ENCODE measurements at regions not wholly inside any gene's neighbourhood (a gene's known extent, or its start where the extent isn't known, plus 50 kb on each side); places are given as distances from the start of the nearest gene placed in this dataset.

DNA sequence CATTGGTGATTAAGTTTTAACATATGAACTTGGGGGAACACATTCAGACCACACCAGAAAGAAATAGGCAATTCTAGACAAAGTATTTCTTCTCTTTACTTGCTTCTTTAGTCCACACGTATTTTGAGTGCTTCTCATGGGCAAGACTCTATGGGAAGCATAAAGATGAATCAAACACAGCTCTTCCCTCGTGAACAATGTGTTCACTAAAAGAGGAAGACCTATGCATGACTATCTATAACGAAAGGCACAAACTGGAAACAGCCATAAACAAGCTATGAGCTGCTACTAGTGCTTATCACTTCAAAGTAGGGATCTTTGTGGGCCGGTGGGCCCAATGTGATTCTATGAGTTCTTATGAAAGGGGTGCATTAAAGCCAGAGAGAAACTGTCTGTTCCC, 53.0 kb upstream of the PRDX6 start:
- no peak for DNase-seq

DNA sequence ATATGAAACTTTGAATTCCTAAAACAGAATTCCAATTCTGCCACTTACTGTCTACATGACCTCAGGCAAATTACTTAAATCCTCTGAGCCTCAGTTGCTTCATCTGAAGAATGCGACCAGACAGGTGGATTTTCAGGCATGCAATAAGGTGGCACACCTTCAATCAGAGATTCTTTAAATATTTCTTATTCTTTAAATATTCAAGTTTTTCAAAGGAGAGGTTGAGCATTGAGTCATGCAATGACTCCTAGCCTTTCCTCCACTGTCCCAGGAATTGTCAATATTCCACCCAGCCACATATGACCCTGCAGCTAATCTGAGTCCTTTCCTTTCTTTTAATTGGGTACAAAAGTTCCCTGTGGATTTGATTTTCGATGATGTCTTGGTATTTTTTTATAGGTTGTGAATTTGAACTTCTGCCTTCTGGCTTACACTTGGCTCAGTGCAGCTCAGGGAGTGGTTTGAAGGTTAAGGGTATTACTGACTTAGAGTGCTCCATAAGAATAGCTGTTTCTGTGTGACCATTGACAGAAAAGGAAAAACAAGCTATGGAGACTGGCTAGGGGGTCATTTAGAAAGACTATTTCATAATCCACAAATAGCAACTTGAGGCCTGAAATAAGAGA, 52.2 kb upstream of the PRDX6 start:
- no peak for DNase-seq

DNA sequence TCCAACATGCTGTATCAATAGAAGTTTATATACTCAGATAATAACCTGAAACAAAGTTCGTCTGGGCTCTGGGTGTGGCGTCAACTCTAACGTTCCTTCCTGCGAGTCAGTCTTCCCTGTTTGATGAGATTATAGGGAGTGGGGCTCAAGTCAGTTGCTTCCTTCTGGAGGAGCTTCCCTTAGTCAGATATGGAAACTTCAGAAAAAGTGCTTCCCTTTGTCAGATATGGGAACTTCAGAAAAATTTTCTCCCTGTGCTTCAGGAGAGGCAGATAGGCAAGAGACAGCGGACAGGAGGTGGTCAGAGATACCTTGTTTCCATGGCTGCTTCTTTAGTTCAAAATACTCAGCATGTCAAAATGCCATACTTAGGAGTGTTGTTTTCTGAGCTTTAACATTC, 51.1 kb upstream of the PRDX6 start:
- DNase-seq, result no peak

DNA sequence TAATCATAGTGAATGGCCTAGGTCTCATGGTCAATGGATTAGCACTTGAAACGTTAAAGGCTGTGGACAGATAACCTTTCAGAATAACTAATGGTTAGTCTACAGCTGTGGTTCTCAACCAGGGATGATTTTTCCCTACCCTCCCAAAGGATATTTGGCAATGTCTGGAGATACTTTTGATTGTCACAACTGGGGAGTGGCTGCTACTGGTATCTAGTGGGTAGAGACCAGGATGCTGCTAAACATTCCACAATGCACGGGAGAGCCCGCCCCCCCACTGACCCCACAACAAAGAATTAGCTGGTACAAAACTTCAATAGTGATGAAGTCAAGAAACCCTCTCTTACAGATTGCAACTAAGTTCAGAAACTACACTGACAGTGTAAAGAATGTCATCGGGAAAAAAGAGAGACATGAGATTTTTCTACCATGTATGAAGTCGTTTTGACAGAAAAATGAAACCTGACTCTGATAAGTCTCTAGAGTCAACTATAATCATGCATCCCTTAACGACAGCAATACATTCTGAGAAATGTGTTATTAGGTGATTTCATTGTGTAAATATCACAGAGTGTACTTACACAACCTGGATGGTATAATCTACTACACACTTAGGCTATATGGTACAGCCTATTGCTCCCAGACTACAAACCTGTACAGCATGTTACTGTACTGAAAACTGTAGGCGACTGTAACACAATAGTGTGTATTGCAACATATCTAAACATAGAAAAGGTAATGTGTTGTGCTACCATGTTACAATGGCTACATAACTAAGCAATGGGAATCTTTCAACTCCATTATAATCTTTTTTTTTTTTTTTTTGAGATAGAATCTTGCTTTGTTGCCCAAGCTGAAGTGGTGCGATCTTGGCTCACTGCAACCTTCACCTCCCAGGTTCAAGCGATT, 49.7 kb upstream of the PRDX6 start:
- no peak for DNase-seq

Measured in activated CD4-positive, alpha-beta T cell treated with anti-CD3 and anti-CD28 coated beads, Interleukin-2, amount 50 U/mL, for 4 hours (primary cell).